ENCODE measurements at regions not wholly inside any gene's neighbourhood (a gene's known extent, or its start where the extent isn't known, plus 50 kb on each side); places are given as distances from the start of the nearest gene placed in this dataset.

DNA sequence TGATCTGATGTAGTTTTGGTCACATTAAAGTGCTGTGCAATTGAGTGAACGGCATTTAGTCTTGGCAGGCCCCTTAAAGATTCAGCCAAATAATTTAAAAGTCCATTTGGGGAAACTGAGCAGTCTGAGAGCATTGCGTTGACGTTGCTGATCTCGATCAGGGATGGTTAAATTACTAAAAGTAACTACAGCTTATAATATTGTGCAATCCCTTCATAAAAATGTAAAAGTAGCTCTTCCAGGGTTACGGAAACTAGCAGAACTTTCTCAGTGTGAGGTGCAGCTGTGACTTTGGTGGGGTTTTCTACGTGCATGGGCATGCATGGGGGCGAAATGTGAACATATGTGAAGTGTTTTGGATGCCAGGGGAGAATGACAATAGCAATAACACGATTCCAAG is 184.5 kb upstream of the RNF32 start:
- in situ Hi-C loops (cut with MboI; ENCODE audit: low sequenced_read_pairs, unreplicated experiment): no loop called here
- DNase-seq (ENCODE audit: low spot score): no peak
- TF ChIP-seq, protein P1, sequence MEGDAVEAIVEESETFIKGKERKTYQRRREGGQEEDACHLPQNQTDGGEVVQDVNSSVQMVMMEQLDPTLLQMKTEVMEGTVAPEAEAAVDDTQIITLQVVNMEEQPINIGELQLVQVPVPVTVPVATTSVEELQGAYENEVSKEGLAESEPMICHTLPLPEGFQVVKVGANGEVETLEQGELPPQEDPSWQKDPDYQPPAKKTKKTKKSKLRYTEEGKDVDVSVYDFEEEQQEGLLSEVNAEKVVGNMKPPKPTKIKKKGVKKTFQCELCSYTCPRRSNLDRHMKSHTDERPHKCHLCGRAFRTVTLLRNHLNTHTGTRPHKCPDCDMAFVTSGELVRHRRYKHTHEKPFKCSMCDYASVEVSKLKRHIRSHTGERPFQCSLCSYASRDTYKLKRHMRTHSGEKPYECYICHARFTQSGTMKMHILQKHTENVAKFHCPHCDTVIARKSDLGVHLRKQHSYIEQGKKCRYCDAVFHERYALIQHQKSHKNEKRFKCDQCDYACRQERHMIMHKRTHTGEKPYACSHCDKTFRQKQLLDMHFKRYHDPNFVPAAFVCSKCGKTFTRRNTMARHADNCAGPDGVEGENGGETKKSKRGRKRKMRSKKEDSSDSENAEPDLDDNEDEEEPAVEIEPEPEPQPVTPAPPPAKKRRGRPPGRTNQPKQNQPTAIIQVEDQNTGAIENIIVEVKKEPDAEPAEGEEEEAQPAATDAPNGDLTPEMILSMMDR (IDR thresholded peaks at IDR 0.05; ENCODE audit: borderline replicate concordance, control extremely low read depth, extremely low read depth, insufficient read depth, missing control alignments): no peak

DNA sequence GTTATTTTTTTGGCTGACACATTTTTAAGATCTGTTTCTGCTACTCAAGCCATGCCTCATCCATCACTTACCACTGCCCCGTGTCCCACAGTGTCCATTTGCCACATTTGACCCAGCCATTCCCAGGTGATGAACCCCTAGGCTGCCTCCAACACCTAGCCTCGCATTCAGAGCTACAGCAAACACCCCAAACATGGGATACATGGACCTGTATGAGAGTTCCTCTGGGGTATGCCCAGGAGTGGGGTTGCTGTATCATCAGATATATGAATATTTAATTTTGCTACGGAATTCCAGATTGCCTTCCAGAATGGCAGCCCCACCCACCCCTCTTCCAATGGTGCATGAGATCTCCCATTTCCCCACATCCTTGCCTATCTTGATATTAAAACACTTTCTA is 190.1 kb upstream of the RNF32 start:
- TF ChIP-seq, protein P1 (IDR thresholded peaks at IDR 0.05; ENCODE audit: borderline replicate concordance, control extremely low read depth, extremely low read depth, insufficient read depth, missing control alignments): no peak
- DNase-seq (ENCODE audit: low spot score): no peak
- in situ Hi-C loops (cut with MboI; ENCODE audit: low sequenced_read_pairs, unreplicated experiment): no loop called here

DNA sequence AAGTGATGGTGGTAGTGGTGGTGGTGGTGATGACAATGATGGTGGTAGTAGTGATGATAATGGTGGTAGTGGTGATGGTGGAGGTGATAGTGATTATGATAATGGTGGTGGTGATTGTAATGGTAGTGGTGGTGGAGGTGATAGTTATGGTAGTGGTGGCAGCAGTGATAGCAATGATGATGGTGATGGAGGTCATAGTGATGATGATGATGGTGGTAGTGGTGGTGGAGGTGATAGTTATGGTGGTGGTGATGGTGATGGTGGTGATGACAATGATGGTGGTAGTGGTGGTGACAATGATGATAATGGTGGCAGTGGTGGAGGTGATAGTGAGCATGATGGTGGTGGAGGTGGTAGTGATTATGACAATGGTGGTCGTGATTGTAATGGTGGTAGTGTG is 191.7 kb upstream of the RNF32 start:
- in situ Hi-C loops (cut with MboI; ENCODE audit: low sequenced_read_pairs, unreplicated experiment): no loop called here
- TF ChIP-seq, protein P1 (IDR thresholded peaks at IDR 0.05; ENCODE audit: borderline replicate concordance, control extremely low read depth, extremely low read depth, insufficient read depth, missing control alignments): no peak

DNA sequence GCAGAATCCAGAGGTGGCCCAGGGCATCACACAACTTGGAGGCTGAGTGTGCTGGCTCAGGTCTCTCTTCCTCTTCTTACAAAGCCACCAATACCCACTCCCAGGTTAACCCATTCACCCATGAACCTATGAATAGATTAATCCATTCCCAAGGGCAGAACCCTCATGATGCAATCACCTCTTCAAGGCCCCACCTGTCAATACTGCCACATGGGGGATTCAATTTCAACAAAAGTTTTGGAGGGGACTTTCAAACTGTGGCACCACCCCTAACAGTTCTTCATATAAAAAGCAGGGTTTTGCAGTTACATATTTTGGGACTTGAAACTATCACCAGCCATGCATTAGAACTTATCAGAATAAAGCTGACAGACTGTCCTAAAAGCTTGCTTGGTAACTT is 193.6 kb upstream of the RNF32 start:
- TF ChIP-seq, protein P1 (IDR thresholded peaks at IDR 0.05; ENCODE audit: borderline replicate concordance, control extremely low read depth, extremely low read depth, insufficient read depth, missing control alignments): no peak
- no peak for DNase-seq (ENCODE audit: low spot score)
- in situ Hi-C loops (cut with MboI; ENCODE audit: low sequenced_read_pairs, unreplicated experiment): no loop called here

More for the DNA sequence above, 191.7 kb upstream of the RNF32 start:
- no peak for DNase-seq (ENCODE audit: low spot score)

DNA sequence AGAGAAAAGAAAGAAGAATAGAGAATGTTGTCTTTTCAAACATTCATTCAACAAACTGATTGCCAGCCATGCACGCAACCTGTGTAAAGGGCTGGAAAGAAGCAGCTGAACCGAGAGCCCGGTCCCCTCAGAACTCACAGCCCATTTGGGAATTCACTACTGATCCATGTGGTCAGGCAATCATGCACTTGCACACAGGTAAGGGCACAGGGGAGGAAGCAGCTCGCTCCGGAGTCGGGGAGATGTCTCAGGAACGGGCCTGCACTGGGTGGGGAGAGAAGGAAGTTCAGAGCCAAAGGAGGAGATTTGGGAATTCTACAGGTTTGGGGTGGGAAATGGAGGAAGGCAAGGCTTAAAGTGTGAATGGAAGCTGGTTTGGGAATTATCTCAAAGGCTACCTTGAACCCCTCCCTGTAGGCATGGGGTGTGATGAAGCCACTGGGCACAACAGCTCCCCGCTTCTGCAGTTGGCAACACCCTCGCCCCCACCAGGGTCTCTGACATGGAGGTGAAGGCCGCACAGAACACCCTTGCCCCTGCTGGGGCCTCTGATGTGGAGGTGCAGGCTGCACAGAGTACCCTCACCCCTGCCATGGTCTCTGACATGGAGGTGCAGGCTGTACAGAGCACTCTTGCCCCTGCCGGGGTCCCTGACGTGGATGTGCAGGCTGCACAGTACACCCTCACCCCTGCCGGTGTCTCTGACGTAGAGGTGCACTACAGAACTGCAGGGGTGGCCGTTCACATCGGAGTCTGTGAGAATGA is 194.4 kb upstream of the RNF32 start:
- DNase-seq (ENCODE audit: low spot score): no peak
- TF ChIP-seq, protein P1 (IDR thresholded peaks at IDR 0.05; ENCODE audit: borderline replicate concordance, control extremely low read depth, extremely low read depth, insufficient read depth, missing control alignments): no peak
- in situ Hi-C loops (cut with MboI; ENCODE audit: low sequenced_read_pairs, unreplicated experiment): no loop called here

DNA sequence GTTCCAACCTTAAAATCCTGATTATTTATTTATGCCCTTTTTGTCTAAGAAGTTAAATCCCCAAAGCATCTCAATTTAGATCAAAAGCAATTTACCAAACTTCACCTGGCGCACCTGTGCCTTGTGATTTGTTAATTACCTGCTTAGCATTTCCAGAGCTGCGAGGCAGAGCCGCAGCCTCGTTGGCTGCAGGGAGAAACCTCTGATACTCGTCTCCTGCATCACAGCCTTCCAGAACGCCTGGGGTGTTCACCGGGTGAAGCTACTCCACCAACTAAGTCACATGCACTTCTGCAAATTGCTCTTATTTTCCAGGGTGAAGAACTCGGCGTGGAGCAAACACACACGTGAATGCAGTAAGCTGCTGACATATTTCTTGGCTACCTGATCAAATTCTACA is 198.1 kb upstream of the RNF32 start:
- DNase-seq (ENCODE audit: low spot score): no peak
- in situ Hi-C loops (cut with MboI; ENCODE audit: low sequenced_read_pairs, unreplicated experiment): no loop called here
- TF ChIP-seq, protein P1 (IDR thresholded peaks at IDR 0.05; ENCODE audit: borderline replicate concordance, control extremely low read depth, extremely low read depth, insufficient read depth, missing control alignments): no peak
